ENCODE measurements at regions not wholly inside any gene's neighbourhood (a gene's known extent, or its start where the extent isn't known, plus 50 kb on each side); places are given as distances from the start of the nearest gene placed in this dataset.

- TF ChIP-seq CTCF (conservative IDR thresholded peaks at IDR 0.05 in 1 of 2, IDR thresholded peaks at IDR 0.05 in 1 of 2; ENCODE audit: low read depth in 1 of 2, low read length in 2 of 2) (no peak), EZH2 (IDR thresholded peaks at IDR 0.05; ENCODE audit: low read length, missing control alignments) (no peak)
Measured at GRCh38 chr9:18154661-18155060, 319.3 kb upstream of the ADAMTSL1 start.
